ENCODE measurements at regions not wholly inside any gene's neighbourhood (a gene's known extent, or its start where the extent isn't known, plus 50 kb on each side); places are given as distances from the start of the nearest gene placed in this dataset.

DNA sequence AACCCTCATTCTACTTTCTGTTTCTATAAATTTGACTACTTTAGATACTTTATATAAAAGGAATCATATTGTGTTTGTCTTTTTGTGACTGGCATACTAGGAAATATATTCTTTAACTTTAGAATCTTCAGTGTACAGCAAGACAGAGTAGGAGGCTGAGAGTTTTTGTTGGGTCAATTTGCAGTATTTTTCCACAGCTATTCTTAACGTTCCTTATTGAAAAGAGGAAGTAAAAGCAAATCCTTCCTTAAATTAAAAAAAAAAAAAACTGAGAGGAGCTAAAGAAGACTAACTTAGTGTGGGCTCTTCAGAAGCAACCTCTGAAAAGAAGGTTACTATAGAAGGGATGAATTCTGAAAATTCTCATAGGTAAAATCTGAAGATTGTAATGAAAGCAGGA is 1194.6 kb downstream of the ADGRL3 start:
- Histone ChIP-seq H3K27ac (no peak overlapping the region), H3K9me3 (no peaks in the 10 kb centered on the region), H3K27me3 (no peaks in the 10 kb centered on the region), H3K36me3 (no peaks in the 10 kb centered on the region), H3K4me3 (no peak overlapping the region), H3K4me1 (no peaks in the 10 kb centered on the region)
- DNase-seq: no peak
- in situ Hi-C loops (cut with MboI; ENCODE audit: low pct_ligation_motif_present in 1 of 4, low pct_unique_long_range_greater_than_20kb in 1 of 4, low sequenced_read_pairs in 3 of 4): no loop called here
- no peak for TF ChIP-seq POLR2AphosphoS5 (IDR thresholded peaks at IDR 0.05)
- TF ChIP-seq, protein P1, sequence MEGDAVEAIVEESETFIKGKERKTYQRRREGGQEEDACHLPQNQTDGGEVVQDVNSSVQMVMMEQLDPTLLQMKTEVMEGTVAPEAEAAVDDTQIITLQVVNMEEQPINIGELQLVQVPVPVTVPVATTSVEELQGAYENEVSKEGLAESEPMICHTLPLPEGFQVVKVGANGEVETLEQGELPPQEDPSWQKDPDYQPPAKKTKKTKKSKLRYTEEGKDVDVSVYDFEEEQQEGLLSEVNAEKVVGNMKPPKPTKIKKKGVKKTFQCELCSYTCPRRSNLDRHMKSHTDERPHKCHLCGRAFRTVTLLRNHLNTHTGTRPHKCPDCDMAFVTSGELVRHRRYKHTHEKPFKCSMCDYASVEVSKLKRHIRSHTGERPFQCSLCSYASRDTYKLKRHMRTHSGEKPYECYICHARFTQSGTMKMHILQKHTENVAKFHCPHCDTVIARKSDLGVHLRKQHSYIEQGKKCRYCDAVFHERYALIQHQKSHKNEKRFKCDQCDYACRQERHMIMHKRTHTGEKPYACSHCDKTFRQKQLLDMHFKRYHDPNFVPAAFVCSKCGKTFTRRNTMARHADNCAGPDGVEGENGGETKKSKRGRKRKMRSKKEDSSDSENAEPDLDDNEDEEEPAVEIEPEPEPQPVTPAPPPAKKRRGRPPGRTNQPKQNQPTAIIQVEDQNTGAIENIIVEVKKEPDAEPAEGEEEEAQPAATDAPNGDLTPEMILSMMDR (IDR thresholded peaks at IDR 0.05): no peak
- TF ChIP-seq EP300 (IDR thresholded peaks at IDR 0.05; ENCODE audit: low read depth): no peak
- TF ChIP-seq POLR2A (IDR thresholded peaks at IDR 0.05): no peak
- 13 to 40% methylated on average over 1 of the region's 1 CpG for WGBS, 2 donors (ENCODE audit: low coverage in 1 of 2)
- intact Hi-C loops (cut with DNase I; ENCODE audit: low total_unique reads): no loop called here

DNA sequence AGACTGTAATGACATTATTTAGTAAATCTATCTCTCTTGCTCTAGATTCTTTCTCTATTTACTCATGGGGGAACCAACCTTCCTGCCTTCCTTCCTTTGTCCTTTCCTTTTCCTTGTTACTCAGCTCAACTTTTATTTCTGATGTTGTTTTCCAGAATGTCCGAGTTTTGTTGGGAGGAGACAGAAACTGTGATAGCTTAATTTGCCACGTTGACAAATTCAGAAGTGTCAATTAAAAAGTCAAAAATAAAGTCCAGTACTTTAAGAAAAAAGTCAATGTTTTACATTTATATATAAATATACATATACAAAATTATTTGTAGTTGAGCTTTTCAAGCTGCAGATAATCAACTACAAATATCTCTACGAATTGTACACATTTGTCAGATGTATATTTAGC is 1187.7 kb downstream of the ADGRL3 start:
- Histone ChIP-seq H3K9me3 (no peaks in the 10 kb centered on the region), H3K36me3 (no peaks in the 10 kb centered on the region), H3K4me3 (no peak overlapping the region), H3K27ac (no peak overlapping the region), H3K4me1 (no peaks in the 10 kb centered on the region), H3K27me3 (no peaks in the 10 kb centered on the region)
- WGBS, 2 donors (ENCODE audit: low coverage in 1 of 2): 80 to 92% methylated on average over 3 of the region's 3 CpGs
- no peak for DNase-seq
- intact Hi-C loops (cut with DNase I; ENCODE audit: low total_unique reads) (no loop called here), in situ Hi-C loops (cut with MboI; ENCODE audit: low pct_ligation_motif_present in 1 of 4, low pct_unique_long_range_greater_than_20kb in 1 of 4, low sequenced_read_pairs in 3 of 4) (no loop called here)
- no peak for TF ChIP-seq POLR2AphosphoS5 (IDR thresholded peaks at IDR 0.05)
- TF ChIP-seq, protein P1 (IDR thresholded peaks at IDR 0.05): no peak

GRCh38 chr4:62377700-62378099 is 1177.6 kb downstream of the ADGRL3 start:
- in situ Hi-C loops (cut with MboI; ENCODE audit: low pct_ligation_motif_present in 1 of 4, low pct_unique_long_range_greater_than_20kb in 1 of 4, low sequenced_read_pairs in 3 of 4): no loop called here

GRCh38 chr4:62377245-62377644 is 1177.1 kb downstream of the ADGRL3 start:
- in situ Hi-C loops (cut with MboI; ENCODE audit: low pct_ligation_motif_present in 1 of 4, low pct_unique_long_range_greater_than_20kb in 1 of 4, low sequenced_read_pairs in 3 of 4): no loop called here

More at GRCh38 chr4:62377700-62378099, 1177.6 kb downstream of the ADGRL3 start:
- H3K4me1 ChIP-seq: no peaks in the 10 kb centered on the region
- H3K27me3 ChIP-seq: no peaks in the 10 kb centered on the region
- intact Hi-C loops (cut with DNase I; ENCODE audit: low total_unique reads): no loop called here
- no peaks in the 10 kb centered on the region for H3K9me3 ChIP-seq
- H3K27ac ChIP-seq: no peak overlapping the region
- H3K4me3 ChIP-seq: no peak overlapping the region
- DNase-seq: no peak
- no peaks in the 10 kb centered on the region for H3K36me3 ChIP-seq
- TF ChIP-seq, protein P1 (IDR thresholded peaks at IDR 0.05): no peak
- TF ChIP-seq EP300 (IDR thresholded peaks at IDR 0.05; ENCODE audit: low read depth): no peak

More at GRCh38 chr4:62377245-62377644, 1177.1 kb downstream of the ADGRL3 start:
- H3K4me3 ChIP-seq: no peak overlapping the region
- DNase-seq: no peak
- no peak overlapping the region for H3K27ac ChIP-seq
- no peaks in the 10 kb centered on the region for H3K27me3 ChIP-seq
- H3K4me1 ChIP-seq: no peaks in the 10 kb centered on the region
- TF ChIP-seq POLR2AphosphoS5 (IDR thresholded peaks at IDR 0.05): no peak
- no peak for TF ChIP-seq POLR2A (IDR thresholded peaks at IDR 0.05)
- TF ChIP-seq, protein P1 (IDR thresholded peaks at IDR 0.05): no peak
- TF ChIP-seq EP300 (IDR thresholded peaks at IDR 0.05; ENCODE audit: low read depth): no peak
- H3K36me3 ChIP-seq: no peaks in the 10 kb centered on the region
- intact Hi-C loops (cut with DNase I; ENCODE audit: low total_unique reads): no loop called here
- no peaks in the 10 kb centered on the region for H3K9me3 ChIP-seq
